NB4 (cell line): ENCODE measurements at regions not wholly inside any gene's neighbourhood (a gene's known extent, or its start where the extent isn't known, plus 50 kb on each side); places are given as distances from the start of the nearest gene placed in this dataset.

Source experiments
- DNase-seq: peaks from one replicate; pipeline ENCODE4 v3.0.0; 2010; ENCODE audit warnings: low read depth
- H3K4me3 ChIP-seq: one replicate; pipeline ENCODE4 v1.5.1; 2011; ENCODE audit warnings: mild to moderate bottlenecking, low read depth, low read length, moderate library complexity
- CTCF ChIP-seq: IDR thresholded peaks from one replicate; pipeline ENCODE4 v1.5.1; 2012; ENCODE audit warnings: low read depth, low read length
- MYC ChIP-seq: IDR thresholded peaks from 2 replicates; pipeline ENCODE4 v1.6.1; 2011; ENCODE audit warnings: low read depth, low read length
- POLR2A ChIP-seq: IDR thresholded peaks from 2 replicates; pipeline ENCODE4 v1.6.1; 2011; ENCODE audit warnings: mild to moderate bottlenecking; ENCODE audit not compliant: insufficient read length; ENCODE audit errors: extremely low read depth
- TF ChIP-seq, protein P1 (sequence below): IDR thresholded peaks from 2 replicates; pipeline ENCODE4 v1.6.1; 2011; ENCODE audit warnings: low read depth, low read length

GRCh38 chr4:149870008-149870407 is 54.4 kb upstream of the IQCM start:
- no peak overlapping the region for H3K4me3 ChIP-seq
- TF ChIP-seq MYC, result no peak
- TF ChIP-seq POLR2A, result no peak
- TF ChIP-seq, protein P1, sequence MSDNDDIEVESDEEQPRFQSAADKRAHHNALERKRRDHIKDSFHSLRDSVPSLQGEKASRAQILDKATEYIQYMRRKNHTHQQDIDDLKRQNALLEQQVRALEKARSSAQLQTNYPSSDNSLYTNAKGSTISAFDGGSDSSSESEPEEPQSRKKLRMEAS, result no peak
- no peak for TF ChIP-seq CTCF
- DNase-seq, result no peak

DNA sequence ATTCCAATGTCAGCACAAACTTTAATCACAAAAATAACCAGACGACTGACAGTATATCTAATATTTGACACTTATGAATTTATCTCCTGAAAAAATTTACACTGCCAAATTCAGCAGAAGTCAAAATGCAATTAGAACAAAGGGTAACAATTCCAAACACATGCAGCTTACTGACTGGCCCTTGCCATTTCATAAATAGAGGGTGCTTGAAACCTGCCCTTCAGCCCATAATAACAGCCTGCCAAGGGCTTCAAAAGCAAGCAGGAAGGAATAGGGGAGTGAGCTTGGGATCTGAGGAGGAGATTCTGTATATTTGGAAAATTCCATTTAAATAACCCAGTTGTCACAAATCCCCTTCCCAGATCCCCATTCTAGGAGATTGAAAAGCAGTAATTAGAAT is 66.1 kb upstream of the IQCM start:
- H3K4me3 ChIP-seq, result no peak overlapping the region
- TF ChIP-seq, protein P1, result no peak
- TF ChIP-seq MYC (no peak), POLR2A (no peak), CTCF (no peak)
- DNase-seq, result no peak

DNA sequence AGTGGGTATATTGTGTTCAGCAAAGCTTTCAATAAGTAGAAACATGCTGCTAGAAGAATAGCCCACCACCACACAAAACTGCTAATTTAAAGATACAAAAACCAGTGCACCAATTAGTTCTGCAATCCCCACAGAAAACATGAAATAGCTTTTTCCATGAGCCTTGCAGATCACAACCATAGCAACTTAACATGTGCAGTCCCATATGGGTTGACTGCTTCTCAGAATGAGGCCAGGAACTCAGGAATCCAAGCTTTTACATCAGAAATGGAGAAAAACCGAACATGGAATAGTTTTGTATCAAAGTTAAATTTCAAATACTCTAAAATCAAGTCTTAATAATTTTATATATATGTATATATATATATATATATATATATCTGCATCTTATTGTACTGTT is 66.6 kb upstream of the IQCM start:
- TF ChIP-seq POLR2A, result no peak
- no peak for TF ChIP-seq MYC
- no peak for TF ChIP-seq CTCF
- TF ChIP-seq, protein P1, result no peak
- DNase-seq, result no peak
- H3K4me3 ChIP-seq, result no peak overlapping the region

DNA sequence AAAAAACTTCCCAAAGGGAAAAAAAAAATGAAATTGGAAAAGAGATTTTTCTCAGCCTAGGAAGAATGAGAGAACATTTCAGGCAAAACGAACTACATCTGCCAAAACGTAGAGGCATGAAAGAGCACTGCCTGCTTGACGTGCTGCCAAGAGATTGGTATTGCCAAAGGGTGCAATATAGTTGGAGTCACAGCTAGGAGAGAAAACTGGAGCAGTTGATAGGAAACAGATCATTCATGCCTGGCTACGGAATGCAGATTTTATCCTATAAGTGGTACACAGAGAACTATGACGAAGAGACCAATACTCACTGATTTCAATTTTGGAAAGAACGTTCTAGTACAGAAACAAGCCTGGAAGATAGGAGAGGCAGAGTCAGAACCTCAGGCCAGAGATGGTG is 68.4 kb upstream of the IQCM start:
- no peak for DNase-seq
- TF ChIP-seq MYC (no peak), CTCF (no peak), POLR2A (no peak)
- TF ChIP-seq, protein P1, result no peak

DNA sequence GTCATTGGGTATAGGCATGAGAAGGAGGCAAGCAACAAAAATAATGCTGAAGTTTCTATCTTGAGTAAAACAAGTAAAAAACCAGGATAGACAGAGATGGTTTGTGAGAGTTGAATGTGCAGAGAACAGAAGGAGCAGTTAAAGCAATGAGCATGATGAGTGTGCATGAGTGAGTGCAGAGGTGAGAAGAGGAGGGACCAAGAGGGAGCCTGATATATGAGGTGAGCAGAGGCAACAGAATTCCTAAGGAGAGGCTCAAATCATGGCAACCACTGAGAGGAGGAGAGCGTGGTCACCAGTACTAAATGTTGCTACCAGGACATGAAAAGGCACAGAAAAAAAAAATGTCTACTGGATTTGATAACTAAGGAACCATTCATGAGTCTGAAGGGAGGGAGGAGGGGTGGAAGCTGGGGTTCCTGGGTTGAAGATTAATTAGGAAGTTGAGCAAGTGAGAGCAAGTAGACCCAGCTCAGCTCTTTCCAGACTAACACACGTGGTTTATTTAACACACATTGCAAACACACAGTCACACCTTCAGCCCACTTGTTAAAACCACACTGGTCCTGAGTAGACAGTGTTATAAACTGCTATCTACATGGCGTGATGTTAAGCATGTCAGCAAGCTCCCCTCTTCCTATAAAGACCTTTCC is 69.0 kb upstream of the IQCM start:
- TF ChIP-seq CTCF (no peak), POLR2A (no peak), MYC (no peak)
- TF ChIP-seq, protein P1, result no peak
- H3K4me3 ChIP-seq, result no peak overlapping the region
- no peak for DNase-seq

More for the DNA sequence above, 68.4 kb upstream of the IQCM start:
- no peak overlapping the region for H3K4me3 ChIP-seq
